ENCODE measurements at regions not wholly inside any gene's neighbourhood (a gene's known extent, or its start where the extent isn't known, plus 50 kb on each side); places are given as distances from the start of the nearest gene placed in this dataset.

DNA sequence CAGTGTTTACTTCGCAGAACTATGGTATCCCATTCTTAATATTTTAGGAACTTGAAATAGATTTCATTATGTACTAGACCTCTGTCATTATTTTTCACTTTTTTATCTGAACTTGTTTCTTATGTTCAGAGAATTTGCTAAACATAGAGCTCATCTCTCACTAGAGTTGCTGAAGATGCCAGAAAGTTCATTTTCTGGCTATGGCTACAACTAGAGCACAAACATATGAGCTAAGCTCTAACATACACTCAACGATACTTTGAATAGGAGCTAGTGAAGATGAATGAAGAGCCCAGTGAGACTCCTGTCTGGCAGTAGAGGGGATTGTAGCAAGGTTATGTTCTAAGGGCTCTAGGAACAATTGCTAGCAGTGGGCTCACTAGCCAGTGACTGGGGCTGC lies 582.2 kb downstream of the KIF4B start:
- DNase-seq, result no peak
- no peak overlapping the region for H3K4me3 Mint-ChIP-seq
- no peaks in the 10 kb centered on the region for H3K9me3 ChIP-seq (ENCODE audit: control insufficient read depth in 1 of 2, insufficient read depth in 1 of 2, low read length in 2 of 2)
- H3K27ac Mint-ChIP-seq, result no peak overlapping the region
- POLR2A ChIA-PET, result no interaction called here
- H3K9me3 Mint-ChIP-seq, result no peaks in the 10 kb centered on the region
- no peak overlapping the region for H3K4me3 ChIP-seq (ENCODE audit: low read length)
- no peaks in the 10 kb centered on the region for H3K36me3 Mint-ChIP-seq (ENCODE audit: low read depth)
- no peak for TF ChIP-seq CTCF (IDR thresholded peaks at IDR 0.05)
- ATAC-seq (ENCODE audit: poor library complexity), result no peak
- no peaks in the 10 kb centered on the region for H3K4me1 Mint-ChIP-seq (ENCODE audit: low read depth)
- intact Hi-C loops (cut with DNase I, micrococcal nuclease), result no loop called here
- no peak overlapping the region for H3K27ac ChIP-seq (ENCODE audit: low read depth in 1 of 2, low read length in 2 of 2)
- H3K27me3 Mint-ChIP-seq, result peaks cover 4% of the 10 kb centered on the region
- no peaks in the 10 kb centered on the region for H3K36me3 ChIP-seq (ENCODE audit: insufficient read depth, low read length)
- CTCF ChIA-PET, result no interaction called here
- no peaks in the 10 kb centered on the region for H3K27me3 ChIP-seq (ENCODE audit: control insufficient read depth in 1 of 2, insufficient read depth in 2 of 2, low read length in 2 of 2)
- no peaks in the 10 kb centered on the region for H3K4me1 ChIP-seq (ENCODE audit: insufficient read depth, low read length)

DNA sequence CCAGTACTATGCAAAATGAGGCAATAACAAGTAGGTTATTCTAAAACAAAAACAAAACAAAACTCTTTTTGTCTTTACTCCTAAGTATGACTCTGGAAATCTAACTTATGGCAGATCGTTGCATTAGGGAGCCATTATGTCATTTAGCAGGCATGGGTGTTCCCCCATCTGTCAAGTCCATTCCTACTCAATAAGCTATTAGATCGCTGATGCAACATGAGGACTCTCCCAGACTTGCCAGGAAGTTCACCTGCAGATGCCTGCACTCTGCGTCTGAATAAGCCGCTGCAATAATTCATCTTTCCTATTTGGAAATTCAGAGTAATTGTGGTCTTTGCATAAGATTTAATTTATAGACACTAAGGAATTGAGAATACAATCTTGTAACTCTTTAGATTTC lies 585.0 kb downstream of the KIF4B start:
- Histone ChIP-seq H3K36me3 (ENCODE audit: insufficient read depth, low read length) (no peaks in the 10 kb centered on the region), H3K4me3 (ENCODE audit: low read length) (no peak overlapping the region), H3K27ac (ENCODE audit: low read depth in 1 of 2, low read length in 2 of 2) (no peak overlapping the region), H3K4me1 (ENCODE audit: insufficient read depth, low read length) (no peaks in the 10 kb centered on the region), H3K27me3 (ENCODE audit: control insufficient read depth in 1 of 2, insufficient read depth in 2 of 2, low read length in 2 of 2) (no peaks in the 10 kb centered on the region), H3K9me3 (ENCODE audit: control insufficient read depth in 1 of 2, insufficient read depth in 1 of 2, low read length in 2 of 2) (no peaks in the 10 kb centered on the region)
- H3K9me3 Mint-ChIP-seq, result no peaks in the 10 kb centered on the region
- DNase-seq, result no peak
- H3K36me3 Mint-ChIP-seq (ENCODE audit: low read depth), result no peaks in the 10 kb centered on the region
- POLR2A ChIA-PET, result no interaction called here
- peaks cover 4% of the 10 kb centered on the region for H3K27me3 Mint-ChIP-seq
- TF ChIP-seq CTCF (IDR thresholded peaks at IDR 0.05), result no peak
- CTCF ChIA-PET, result no interaction called here
- H3K4me1 Mint-ChIP-seq (ENCODE audit: low read depth), result no peaks in the 10 kb centered on the region
- intact Hi-C loops (cut with DNase I, micrococcal nuclease), result no loop called here
- no peak overlapping the region for H3K27ac Mint-ChIP-seq
- H3K4me3 Mint-ChIP-seq, result no peak overlapping the region
- ATAC-seq (ENCODE audit: poor library complexity), result no peak

- Histone ChIP-seq H3K4me1 (ENCODE audit: insufficient read depth, low read length) (no peaks in the 10 kb centered on the region), H3K9me3 (ENCODE audit: control insufficient read depth in 1 of 2, insufficient read depth in 1 of 2, low read length in 2 of 2) (peaks cover 0 to 4% of the 10 kb centered on the region in 2 experiments), H3K36me3 (ENCODE audit: insufficient read depth, low read length) (no peaks in the 10 kb centered on the region), H3K4me3 (ENCODE audit: low read length) (no peak overlapping the region), H3K27ac (ENCODE audit: low read depth in 1 of 2, low read length in 2 of 2) (no peak overlapping the region), H3K27me3 (ENCODE audit: control insufficient read depth in 1 of 2, insufficient read depth in 2 of 2, low read length in 2 of 2) (no peaks in the 10 kb centered on the region)
- Mint-ChIP-seq H3K9me3 (no peaks in the 10 kb centered on the region), H3K36me3 (ENCODE audit: low read depth) (no peaks in the 10 kb centered on the region), H3K27ac (no peak overlapping the region), H3K27me3 (peaks cover 5% of the 10 kb centered on the region), H3K4me1 (ENCODE audit: low read depth) (no peaks in the 10 kb centered on the region), H3K4me3 (no peak overlapping the region)
- ATAC-seq (ENCODE audit: poor library complexity) (no peak), DNase-seq (no peak)
- no peak for TF ChIP-seq CTCF (IDR thresholded peaks at IDR 0.05)
- CTCF ChIA-PET, result no interaction called here
- POLR2A ChIA-PET, result no interaction called here
- intact Hi-C loops (cut with DNase I, micrococcal nuclease), result no loop called here
Observed at GRCh38 chr5:155605920-155606319, 592.4 kb downstream of the KIF4B start.
